ENCODE measurements at regions not wholly inside any gene's neighbourhood (a gene's known extent, or its start where the extent isn't known, plus 50 kb on each side); places are given as distances from the start of the nearest gene placed in this dataset.
"Not testable (repeated sequence)": the region's sequence is repeated elsewhere in the genome, so short reads cannot be mapped to it uniquely, and the experiment has no call there.

DNA sequence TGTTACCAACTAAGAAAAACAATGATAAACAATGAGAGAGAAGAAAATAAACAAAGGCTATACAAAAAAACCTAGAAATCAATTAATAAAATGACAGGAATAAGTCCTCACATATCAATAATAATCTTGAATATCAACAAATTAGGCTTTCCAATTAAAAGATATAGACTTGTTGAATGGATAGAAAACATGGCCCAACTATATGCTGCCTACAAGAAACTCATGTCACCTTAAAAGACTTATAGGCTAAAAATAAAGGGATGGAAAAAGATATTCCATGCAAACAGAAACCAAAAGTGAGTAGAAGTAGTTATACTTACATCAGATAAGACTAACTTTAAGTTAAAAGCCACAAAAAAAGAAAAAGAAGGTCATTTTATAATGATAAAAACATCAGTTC, 183.9 kb downstream of the MYRFL start:
- no peak for DNase-seq

- DNase-seq = no peak
Measured at GRCh38 chr12:70011353-70011752, 186.3 kb downstream of the MYRFL start.

DNA sequence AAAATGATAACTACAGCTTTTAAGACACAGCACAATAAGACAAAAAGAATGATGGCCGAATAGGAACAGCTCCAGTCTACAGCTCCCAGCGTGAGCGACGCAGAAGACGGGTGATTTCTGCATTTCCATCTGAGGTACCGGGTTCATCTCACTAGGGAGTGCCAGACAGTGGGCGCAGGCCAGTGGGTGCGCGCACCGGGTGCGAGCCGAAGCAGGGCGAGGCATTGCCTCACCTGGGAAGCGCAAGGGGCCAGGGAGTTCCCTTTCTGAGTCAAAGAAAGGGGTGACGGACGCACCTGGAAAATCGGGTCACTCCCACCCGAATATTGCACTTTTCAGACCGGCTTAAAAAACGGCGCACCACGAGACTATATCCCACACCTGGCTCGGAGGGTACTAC, 188.0 kb downstream of the MYRFL start:
- not testable (repeated sequence) for DNase-seq

DNA sequence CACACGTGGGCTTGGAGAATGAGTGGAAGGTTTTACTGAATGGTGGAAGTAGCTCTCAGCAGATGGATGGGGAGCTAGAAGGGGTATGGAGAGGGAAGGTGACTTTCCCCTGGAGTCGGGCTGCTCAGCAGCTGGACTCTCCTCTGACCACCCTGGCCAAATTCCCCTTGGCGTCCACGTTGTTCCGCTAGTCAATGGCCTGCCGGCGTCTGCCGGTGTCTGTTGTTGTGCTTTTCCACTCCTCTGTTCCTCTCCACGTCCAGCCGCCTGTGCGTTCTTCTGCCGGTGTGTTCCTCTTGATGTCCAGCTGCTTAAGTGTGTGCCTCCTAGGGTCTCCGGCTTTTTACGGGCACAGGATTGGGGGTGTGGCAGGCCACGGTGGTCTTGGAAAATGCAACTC, 203.5 kb downstream of the MYRFL start:
- DNase-seq = no peak

GRCh38 chr12:70028918-70029317, 203.9 kb downstream of the MYRFL start:
- DNase-seq = no peak

DNA sequence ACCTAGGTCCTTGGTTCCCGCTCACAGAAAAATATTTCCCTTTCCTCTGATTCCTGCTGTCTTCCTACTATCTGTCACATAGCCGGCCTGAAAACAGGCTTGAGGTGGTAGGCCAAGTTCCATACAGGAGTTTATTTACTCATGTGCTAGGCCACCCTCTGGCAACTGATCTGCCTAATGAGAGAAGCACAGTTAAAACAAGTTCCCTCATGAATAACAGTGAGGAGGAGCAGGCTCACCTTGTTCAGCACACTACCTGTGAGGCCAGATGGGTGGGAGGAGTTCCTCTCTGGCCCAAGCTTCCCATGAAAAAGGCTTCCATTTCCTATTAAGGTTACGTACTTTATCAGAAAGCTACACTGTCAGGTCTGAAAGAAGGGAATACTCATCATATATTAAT, 206.0 kb downstream of the MYRFL start:
- no peak for DNase-seq

GRCh38 chr12:70032076-70032475, 207.0 kb downstream of the MYRFL start:
- DNase-seq = no peak

GRCh38 chr12:70033310-70033709, 208.3 kb downstream of the MYRFL start:
- no peak for DNase-seq

DNA sequence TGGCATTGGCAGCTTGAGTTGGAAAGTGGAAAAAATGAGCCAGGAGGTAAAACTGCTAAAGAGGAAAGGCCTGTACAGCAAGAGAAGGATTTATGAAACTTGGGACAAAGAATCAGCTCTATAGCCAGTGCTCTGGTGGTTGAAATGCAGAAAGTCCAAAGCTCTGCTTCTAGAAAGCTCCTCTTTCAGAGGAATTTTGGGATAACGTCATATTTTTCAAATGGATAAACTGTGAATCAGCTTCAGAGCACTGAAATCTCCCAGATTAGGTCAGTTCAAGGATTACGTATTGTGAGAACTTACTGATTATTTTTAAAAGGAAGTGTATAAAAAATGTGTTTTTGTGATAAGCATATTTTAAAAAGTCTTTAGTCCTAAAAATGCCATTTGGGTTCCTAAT, 203.1 kb upstream of the CNOT2 start:
- DNase-seq = no peak

DNA sequence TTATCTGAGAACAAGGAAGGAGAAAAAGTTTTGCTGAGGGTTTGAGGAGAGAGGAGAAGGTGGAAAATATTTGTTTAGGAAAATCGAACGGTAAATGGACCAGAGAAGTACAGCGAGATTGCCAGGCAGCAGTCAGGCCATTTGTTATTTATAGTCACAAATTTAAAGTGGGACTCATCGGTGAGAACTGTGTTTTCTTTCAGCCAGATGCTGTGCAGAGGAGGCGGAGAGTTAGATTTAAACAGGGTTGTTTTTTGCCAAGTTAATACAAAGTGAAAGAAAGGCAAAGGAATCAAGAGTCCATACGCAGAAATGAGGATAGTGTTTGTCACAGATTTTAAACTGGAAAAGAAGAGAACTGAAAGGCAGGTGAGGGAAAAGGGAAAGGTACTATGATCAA, 200.6 kb upstream of the CNOT2 start:
- DNase-seq = no peak

DNA sequence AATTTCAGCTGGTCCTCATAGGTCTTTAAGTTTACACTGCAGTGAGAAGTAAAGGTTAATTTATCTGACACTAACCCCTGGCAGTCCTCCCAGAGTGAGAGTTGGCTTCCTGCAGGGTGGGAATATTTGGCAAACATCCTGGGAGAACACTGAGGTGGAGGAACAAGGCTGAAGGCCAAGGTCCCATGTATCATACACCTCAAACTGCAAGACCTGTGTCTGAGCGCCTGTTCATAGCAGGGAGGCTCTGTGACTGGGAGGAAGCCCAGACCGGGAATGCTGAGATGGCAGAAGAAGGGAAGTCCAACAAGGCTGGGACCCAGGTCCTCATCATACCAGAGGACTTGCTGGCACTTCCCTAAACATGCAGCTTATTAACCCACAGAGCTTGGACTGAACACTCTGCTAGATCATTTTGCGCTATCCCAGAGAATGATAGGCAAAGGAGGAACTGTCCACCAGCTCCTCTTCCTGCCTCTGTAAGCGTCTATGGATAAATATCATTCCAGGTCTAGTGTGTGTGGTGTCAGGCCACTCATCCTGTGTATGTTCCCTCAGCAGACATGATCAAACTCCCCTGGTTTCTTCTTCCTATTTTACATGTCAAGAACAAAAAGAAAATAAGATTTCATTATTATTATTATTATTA, 199.6 kb upstream of the CNOT2 start:
- DNase-seq = no peak

DNA sequence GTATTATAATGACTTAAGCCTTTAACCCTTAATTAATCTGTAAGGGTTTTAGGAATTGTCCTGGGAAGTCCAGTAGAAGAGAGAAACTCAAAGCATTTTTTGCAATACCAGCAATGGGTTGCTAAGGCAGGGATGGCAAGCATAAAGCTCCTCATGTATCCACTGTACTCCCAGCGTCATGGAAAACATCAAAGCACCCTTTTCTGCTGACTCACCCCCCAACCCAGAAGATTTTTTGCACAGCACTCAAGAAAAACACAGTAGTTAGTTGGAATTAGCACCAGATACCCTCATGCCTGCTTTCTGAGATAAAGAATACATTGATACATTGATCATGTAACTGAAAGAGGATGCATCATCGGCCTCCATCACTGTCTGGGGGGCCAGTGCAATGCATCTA, 199.1 kb upstream of the CNOT2 start:
- DNase-seq = peak; percentile 60

- no peak for DNase-seq
Measured at GRCh38 chr12:70045036-70045435, 198.2 kb upstream of the CNOT2 start.

DNA sequence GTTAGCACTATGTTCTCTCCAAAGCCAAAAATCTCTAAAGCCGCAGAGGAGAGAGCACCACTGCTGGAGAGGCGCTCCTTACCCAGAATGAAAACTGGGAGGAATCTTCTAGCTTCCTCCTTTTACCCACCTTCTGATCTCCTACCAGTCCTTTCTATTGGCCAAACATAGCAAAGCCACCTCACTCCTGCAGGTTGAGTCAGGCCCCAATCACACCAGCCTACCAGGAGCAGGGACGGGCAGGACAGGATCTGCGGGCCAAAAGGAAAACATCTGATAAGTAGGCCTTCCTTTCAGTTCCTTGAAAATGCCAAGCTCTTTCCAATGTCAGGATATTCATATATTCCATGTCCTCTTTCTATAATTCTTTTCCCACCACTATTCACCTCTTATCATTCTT, 197.7 kb upstream of the CNOT2 start:
- no peak for DNase-seq

- DNase-seq = no peak
Measured at GRCh38 chr12:70048521-70049250, 194.5 kb upstream of the CNOT2 start.

DNA sequence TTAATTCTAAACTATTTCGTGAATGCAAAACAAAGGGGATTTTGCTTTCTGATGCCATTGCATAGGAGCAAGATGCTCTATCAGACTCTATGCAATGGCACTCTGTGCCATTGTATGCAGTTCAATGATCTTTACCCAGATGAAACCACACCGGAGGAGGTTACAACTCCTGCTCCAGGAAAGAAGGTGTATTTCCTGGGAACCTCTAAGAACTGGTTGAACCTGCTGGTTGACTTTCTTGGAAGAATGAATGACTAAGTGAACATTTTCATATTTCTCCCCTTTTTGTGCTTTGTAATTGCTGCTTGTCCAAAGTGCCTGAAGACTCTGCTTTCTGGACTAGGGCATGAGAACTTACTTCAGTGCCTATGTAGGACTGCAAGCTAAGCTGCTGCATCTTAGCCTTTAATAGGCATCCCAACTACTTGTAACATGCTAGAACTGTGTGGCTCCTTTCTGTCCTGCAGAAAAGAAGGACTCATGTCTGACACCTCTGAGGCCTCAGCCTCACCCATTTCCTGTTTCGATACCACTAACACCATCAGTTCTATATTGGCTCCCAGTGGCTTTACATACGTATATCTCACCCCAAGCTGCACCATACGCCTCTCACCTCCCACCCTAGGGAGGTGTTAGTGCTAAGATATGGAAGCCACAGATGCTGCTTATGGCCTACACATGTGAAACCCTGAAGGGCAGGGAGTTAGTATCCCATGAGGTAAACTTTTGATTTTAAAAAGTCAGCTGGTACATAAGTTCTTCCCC, 193.5 kb upstream of the CNOT2 start:
- DNase-seq = no peak

- no peak for DNase-seq
Measured at GRCh38 chr12:70052476-70052875, 190.8 kb upstream of the CNOT2 start.

GRCh38 chr12:70052931-70053497, 190.2 kb upstream of the CNOT2 start:
- peak; percentile 69 for DNase-seq

GRCh38 chr12:70059373-70059772, 183.9 kb upstream of the CNOT2 start:
- no peak for DNase-seq

DNA sequence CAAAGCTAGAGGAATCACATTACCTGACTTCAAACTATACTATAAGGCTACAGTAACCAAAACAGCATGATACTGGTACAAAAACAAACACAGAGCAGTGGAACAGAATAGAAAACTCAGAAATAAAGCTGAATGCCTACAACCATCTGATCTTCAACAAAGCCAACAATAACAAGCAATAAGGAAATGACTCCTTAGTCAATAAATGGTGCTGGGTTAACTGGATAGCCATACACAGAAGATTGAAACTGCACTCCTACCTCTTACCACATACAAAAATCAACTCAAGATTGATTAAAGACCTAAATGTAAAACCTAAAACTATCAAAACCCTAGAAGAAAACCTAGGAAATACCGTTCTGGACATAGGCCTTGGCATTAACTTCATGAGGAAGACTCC, 182.6 kb upstream of the CNOT2 start:
- no peak for DNase-seq

DNA sequence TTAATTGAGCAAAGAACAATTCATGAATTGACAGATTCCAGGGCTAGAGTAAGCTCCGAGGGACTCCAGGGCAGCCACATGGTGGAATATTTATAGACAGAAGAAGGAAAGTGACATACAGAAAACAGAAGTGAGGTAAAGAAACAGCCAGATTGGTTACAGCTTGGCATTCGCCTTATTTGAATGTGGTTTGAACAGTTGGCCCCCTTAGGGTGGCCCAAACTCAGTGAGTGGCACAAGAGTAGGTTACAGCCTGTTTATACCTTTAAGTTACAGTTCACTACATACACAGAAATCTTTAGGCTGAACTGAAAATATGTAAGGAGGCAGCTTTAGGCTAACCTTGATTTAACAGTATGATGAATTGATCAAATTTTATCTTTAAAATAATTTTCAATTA, 174.5 kb upstream of the CNOT2 start:
- DNase-seq = no peak

- DNase-seq = no peak
Measured at GRCh38 chr12:70069221-70070105, 173.8 kb upstream of the CNOT2 start.
